ENCODE measurements at regions not wholly inside any gene's neighbourhood (a gene's known extent, or its start where the extent isn't known, plus 50 kb on each side); places are given as distances from the start of the nearest gene placed in this dataset.

DNA sequence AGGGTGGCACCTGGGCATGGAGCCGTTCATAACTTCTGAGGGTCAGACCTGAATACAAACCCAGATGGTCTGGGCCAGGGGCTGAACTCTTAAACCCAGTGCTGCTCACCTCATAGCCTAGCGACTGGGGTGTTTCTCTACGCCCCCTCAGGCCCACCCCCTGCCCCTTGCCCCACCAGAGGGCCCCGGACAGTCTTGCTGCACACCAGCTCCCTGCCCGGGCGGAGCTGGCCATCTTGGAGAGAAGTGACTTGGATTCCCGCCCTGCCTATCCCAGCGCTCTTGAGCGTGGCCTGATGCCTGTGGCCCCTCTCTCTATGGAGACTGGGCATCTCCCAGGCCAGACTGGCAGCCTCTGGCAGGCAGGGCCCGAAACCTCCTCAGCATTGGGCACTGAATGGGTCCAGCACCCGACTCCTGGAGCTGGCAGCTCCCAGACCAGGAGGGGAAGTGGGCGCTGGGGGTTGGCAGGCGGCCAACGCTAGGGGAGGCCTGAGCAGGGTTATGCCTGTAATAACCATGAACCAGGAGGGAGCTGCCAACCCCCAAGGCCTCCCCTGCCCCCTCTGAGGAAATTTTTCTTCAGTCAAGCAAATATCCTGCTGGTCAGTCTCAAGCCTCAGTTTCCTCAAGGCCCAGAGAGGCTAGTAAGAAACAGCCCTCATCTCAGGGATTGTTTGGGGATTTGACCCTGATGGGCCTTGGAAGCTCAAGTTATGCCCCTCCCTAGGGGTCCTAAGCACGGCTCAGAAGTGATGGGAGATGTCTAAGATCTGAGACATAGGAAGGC lies 169.5 kb downstream of the VEGFA start:
- Histone ChIP-seq H3K27me3 (replicated peaks; ENCODE audit: insufficient read depth) (no peaks in the 10 kb centered on the region), H3K27ac (no peak overlapping the region), H3K9me3 (no peaks in the 10 kb centered on the region), H3K4me3 (no peak overlapping the region), H3K4me1 (replicated peaks) (no peaks in the 10 kb centered on the region), H3K36me3 (no peaks in the 10 kb centered on the region)
- WGBS: 89% methylated on average over 15 of the region's 15 CpGs
- intact Hi-C loops (cut with DNase I): no loop called here
- TF ChIP-seq POLR2AphosphoS5 (IDR thresholded peaks at IDR 0.05) (no peak), POLR2A (IDR thresholded peaks at IDR 0.05) (no peak)
- TF ChIP-seq, protein P1, sequence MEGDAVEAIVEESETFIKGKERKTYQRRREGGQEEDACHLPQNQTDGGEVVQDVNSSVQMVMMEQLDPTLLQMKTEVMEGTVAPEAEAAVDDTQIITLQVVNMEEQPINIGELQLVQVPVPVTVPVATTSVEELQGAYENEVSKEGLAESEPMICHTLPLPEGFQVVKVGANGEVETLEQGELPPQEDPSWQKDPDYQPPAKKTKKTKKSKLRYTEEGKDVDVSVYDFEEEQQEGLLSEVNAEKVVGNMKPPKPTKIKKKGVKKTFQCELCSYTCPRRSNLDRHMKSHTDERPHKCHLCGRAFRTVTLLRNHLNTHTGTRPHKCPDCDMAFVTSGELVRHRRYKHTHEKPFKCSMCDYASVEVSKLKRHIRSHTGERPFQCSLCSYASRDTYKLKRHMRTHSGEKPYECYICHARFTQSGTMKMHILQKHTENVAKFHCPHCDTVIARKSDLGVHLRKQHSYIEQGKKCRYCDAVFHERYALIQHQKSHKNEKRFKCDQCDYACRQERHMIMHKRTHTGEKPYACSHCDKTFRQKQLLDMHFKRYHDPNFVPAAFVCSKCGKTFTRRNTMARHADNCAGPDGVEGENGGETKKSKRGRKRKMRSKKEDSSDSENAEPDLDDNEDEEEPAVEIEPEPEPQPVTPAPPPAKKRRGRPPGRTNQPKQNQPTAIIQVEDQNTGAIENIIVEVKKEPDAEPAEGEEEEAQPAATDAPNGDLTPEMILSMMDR (IDR thresholded peaks at IDR 0.05): no peak
- no peak for DNase-seq (ENCODE audit: low spot score)

DNA sequence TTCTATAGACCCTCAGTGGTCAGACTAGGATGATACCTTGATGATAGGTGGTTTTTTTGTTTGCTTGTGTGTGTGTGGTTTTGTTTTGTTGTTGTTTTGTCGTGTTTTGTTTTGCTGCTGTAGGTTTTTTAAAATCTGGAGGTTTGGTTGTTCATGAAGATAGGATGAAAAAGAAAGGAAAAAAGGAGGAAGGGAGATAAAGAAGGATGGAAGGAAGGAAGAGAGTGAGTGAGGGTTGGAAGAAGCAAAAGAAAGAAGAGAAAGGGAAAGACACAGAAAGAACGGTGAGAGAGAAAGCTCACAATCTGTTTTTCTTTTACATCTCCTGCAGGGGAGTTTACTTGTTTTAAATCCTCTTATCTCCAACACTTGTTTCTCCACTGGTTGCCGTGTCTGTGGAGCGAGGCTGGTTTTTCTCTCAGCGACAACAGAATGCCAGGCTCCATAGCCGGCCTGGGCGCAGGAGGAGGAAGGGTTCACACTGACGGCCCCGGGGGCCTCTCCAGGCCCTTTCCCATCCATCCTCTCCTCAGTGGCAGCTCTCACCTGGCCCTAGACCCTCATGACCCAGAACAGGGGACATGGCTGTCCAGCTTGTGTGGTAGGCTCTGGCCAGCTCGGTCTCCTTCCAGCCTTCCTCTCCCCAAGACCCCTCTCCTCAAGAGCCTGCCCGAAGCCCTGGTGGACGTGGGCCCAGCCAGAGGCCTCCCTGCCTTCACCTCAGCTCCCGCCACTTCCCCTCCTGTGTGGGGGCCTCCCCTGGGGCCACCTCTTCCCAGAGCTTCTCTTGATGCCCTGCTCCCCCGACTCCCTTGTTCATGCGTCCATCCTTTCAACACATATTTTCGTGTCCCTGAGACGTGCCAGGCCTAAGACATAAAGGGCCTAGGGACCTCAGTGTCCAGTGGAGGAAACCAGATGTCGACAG lies 168.4 kb downstream of the VEGFA start:
- TF ChIP-seq, protein P1 (IDR thresholded peaks at IDR 0.05): no peak
- TF ChIP-seq POLR2AphosphoS5 (IDR thresholded peaks at IDR 0.05) (no peak), POLR2A (IDR thresholded peaks at IDR 0.05) (no peak)
- 91% methylated on average over 18 of the region's 18 CpGs for WGBS

DNA sequence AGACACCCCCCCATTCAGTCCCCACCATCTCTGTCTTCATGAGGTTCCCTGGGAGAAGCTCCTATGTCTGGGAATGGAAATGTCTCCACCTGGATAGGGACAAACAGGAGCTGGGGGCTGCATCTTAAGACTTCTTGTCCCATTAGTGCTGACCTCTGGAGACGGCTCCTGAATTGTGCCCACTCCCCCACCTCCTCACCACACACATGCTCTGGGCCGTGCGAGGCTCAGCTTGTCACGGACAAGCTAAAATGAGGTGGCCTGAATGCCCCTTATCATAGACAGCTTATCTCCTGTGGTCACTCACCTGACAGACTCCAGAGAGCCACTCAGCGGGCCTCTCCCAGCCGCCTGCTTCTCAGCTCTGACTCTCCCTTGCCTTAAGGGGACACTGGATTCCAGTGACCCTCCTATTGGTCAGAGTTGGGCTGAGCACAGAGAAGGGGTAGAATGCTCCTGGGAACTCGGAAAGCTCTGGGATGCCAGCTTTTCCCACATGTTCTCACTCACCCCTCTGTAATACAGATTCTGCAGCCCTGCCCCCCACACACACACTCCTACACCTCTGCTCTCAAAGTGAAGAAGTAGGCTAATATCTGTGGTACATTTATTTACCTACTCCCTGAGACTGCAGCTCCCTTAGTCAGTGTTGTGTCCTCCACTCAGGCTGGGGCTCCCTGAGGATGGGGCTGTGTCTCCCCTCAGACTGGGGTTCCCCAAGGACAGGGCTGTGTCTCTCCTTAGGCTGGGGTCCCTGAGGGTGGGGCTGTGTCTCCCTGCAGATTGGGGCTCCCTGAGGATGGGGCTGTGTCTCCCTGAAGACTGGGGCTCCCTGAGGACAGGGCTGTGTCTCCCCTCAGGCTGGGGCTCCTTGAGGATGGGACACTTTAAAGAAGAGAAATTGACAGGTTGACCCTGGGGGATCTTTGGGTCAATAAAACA lies 167.5 kb downstream of the VEGFA start:
- 96% methylated on average over 7 of the region's 7 CpGs for WGBS
- DNase-seq (ENCODE audit: low spot score): no peak
- intact Hi-C loops (cut with DNase I): no loop called here
- Histone ChIP-seq H3K4me3 (no peak overlapping the region), H3K4me1 (replicated peaks) (no peaks in the 10 kb centered on the region), H3K27ac (no peak overlapping the region), H3K27me3 (replicated peaks; ENCODE audit: insufficient read depth) (no peaks in the 10 kb centered on the region), H3K9me3 (no peaks in the 10 kb centered on the region), H3K36me3 (no peaks in the 10 kb centered on the region)
- TF ChIP-seq POLR2A (IDR thresholded peaks at IDR 0.05) (no peak), POLR2AphosphoS5 (IDR thresholded peaks at IDR 0.05) (no peak)
- TF ChIP-seq, protein P1 (IDR thresholded peaks at IDR 0.05): no peak

More for the DNA sequence above, 168.4 kb downstream of the VEGFA start:
- H3K36me3 ChIP-seq: no peaks in the 10 kb centered on the region
- intact Hi-C loops (cut with DNase I): no loop called here
- no peaks in the 10 kb centered on the region for H3K9me3 ChIP-seq
- no peak overlapping the region for H3K27ac ChIP-seq
- H3K4me3 ChIP-seq: no peak overlapping the region
- no peaks in the 10 kb centered on the region for H3K27me3 ChIP-seq (replicated peaks; ENCODE audit: insufficient read depth)
- no peaks in the 10 kb centered on the region for H3K4me1 ChIP-seq (replicated peaks)
- DNase-seq (ENCODE audit: low spot score): no peak

DNA sequence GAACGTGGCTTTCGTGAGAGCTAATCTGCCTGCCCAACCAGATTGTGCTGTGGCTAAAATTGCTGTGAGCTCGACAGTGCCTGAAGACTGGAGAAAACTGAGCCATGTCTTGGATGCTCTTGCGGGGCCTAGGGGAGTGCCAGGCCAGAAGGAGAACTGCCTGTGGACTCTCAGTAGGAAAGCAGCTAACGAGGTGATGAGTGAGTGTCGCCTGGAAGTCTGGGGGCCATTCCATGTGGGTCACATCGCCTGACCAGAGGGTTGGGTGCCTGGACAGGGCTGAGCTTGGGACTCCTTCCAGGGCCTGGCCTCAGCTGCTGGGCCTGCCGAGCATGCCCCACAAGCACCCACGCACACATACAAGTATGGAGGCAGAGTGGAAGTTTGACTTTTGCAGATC lies 166.5 kb downstream of the VEGFA start:
- H3K4me1 ChIP-seq (replicated peaks): no peaks in the 10 kb centered on the region
- intact Hi-C loops (cut with DNase I): no loop called here
- no peaks in the 10 kb centered on the region for H3K36me3 ChIP-seq
- WGBS: 90% methylated on average over 9 of the region's 9 CpGs
- no peaks in the 10 kb centered on the region for H3K27me3 ChIP-seq (replicated peaks; ENCODE audit: insufficient read depth)
- DNase-seq (ENCODE audit: low spot score): no peak
- no peak overlapping the region for H3K4me3 ChIP-seq
- TF ChIP-seq, protein P1 (IDR thresholded peaks at IDR 0.05): no peak
- TF ChIP-seq POLR2AphosphoS5 (IDR thresholded peaks at IDR 0.05): no peak
- TF ChIP-seq POLR2A (IDR thresholded peaks at IDR 0.05): no peak
- no peaks in the 10 kb centered on the region for H3K9me3 ChIP-seq
- no peak overlapping the region for H3K27ac ChIP-seq

Measured in prostate gland (tissue), 2 donors.